NT2/D1 (cell line): ENCODE measurements at regions not wholly inside any gene's neighbourhood (a gene's known extent, or its start where the extent isn't known, plus 50 kb on each side); places are given as distances from the start of the nearest gene placed in this dataset.

Experiments used
- SUZ12 ChIP-seq: IDR thresholded peaks from 2 replicates; pipeline ENCODE4 v1.6.1; 2011; ENCODE audit not compliant: insufficient read length, insufficient read depth; ENCODE audit errors: extremely low read depth
- YY1 ChIP-seq: IDR thresholded peaks from 2 replicates; pipeline ENCODE4 v1.6.1; 2011; ENCODE audit not compliant: insufficient read length, insufficient read depth
- ZNF274 ChIP-seq: IDR thresholded peaks from 2 replicates; pipeline ENCODE4 v1.6.1; 2011; ENCODE audit warnings: mild to moderate bottlenecking, low read depth, low read length

GRCh38 chr3:27626596-27627118, 95.5 kb downstream of the EOMES start:
- TF ChIP-seq SUZ12 (no peak), YY1 (no peak), ZNF274 (no peak)
